ENCODE measurements at regions not wholly inside any gene's neighbourhood (a gene's known extent, or its start where the extent isn't known, plus 50 kb on each side); places are given as distances from the start of the nearest gene placed in this dataset.
"Not testable (repeated sequence)": the region's sequence is repeated elsewhere in the genome, so short reads cannot be mapped to it uniquely, and the experiment has no call there.

DNA sequence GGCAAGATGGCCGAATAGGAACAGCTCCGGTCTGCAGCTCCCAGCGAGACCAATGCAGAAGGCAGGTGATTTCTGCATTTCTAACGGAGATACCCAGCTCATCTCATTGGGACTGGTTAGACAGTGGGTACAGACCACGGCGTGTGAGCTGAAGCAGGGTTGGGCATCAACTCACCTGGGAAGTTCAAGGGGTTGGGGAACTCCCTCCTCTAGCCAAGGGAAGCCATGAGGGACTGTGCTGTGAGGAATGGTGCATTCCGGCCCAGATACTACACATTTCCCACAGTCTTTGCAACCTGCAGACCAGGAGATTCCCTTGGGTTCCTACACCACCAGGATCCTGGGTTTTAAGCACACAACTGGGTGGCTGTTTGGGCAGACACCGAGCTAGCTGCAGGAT, 148.0 kb upstream of the PDE4D start:
- TF ChIP-seq, protein P1, sequence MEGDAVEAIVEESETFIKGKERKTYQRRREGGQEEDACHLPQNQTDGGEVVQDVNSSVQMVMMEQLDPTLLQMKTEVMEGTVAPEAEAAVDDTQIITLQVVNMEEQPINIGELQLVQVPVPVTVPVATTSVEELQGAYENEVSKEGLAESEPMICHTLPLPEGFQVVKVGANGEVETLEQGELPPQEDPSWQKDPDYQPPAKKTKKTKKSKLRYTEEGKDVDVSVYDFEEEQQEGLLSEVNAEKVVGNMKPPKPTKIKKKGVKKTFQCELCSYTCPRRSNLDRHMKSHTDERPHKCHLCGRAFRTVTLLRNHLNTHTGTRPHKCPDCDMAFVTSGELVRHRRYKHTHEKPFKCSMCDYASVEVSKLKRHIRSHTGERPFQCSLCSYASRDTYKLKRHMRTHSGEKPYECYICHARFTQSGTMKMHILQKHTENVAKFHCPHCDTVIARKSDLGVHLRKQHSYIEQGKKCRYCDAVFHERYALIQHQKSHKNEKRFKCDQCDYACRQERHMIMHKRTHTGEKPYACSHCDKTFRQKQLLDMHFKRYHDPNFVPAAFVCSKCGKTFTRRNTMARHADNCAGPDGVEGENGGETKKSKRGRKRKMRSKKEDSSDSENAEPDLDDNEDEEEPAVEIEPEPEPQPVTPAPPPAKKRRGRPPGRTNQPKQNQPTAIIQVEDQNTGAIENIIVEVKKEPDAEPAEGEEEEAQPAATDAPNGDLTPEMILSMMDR (conservative IDR thresholded peaks at IDR 0.05) = not testable (repeated sequence)
- not testable (repeated sequence) for TF ChIP-seq ZFX (IDR thresholded peaks at IDR 0.05)

Measured in C4-2B (cell line).